ENCODE measurements at regions not wholly inside any gene's neighbourhood (a gene's known extent, or its start where the extent isn't known, plus 50 kb on each side); places are given as distances from the start of the nearest gene placed in this dataset.

- H3K36me3 ChIP-seq (ENCODE audit: insufficient read depth in 1 of 2, low read depth in 1 of 2) = no peaks in the 10 kb centered on the region
- H3K4me3 ChIP-seq = no peak overlapping the region
- no peaks in the 10 kb centered on the region for H3K27me3 ChIP-seq (ENCODE audit: insufficient read depth in 3 of 3, low read length in 2 of 3)
- H3K9me3 ChIP-seq = no peaks in the 10 kb centered on the region
- H3K27ac ChIP-seq = no peak overlapping the region
- H3K4me1 ChIP-seq = no peaks in the 10 kb centered on the region
- TF ChIP-seq CTCF (IDR thresholded peaks at IDR 0.05) = no peak
- WGBS, 3 donors = 30 to 61% (median 36%) methylated on average over 2 of the region's 2 CpGs
- intact Hi-C loops (cut with DNase I) = no loop called here
- ATAC-seq = no peak
- no peak for DNase-seq
Measured at GRCh38 chr12:74481078-74481477, 56.6 kb upstream of the ATXN7L3B start.

DNA sequence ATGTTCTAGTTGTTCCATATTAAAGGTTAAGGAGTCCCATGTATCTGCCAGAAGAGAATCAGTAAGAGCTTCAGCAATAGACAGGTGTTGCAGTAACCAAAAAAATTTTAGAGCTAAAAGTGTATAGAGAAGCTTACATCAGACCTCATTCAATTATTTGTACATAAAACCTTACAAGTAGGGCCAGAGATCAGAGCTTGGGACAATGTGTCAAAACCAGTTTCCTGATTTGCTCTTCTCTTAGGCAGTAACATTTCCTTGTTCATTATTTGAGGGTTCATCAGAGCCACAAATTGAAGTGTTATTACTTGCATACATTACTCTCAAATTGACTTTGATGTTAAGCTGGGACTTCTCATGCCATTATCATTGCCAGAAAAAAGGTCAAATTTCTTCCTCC is 55.5 kb upstream of the ATXN7L3B start:
- Histone ChIP-seq H3K9me3 (no peaks in the 10 kb centered on the region), H3K36me3 (ENCODE audit: insufficient read depth in 1 of 2, low read depth in 1 of 2) (no peaks in the 10 kb centered on the region), H3K4me1 (no peaks in the 10 kb centered on the region), H3K27me3 (ENCODE audit: insufficient read depth in 3 of 3, low read length in 2 of 3) (no peaks in the 10 kb centered on the region), H3K4me3 (no peak overlapping the region), H3K27ac (no peak overlapping the region)
- intact Hi-C loops (cut with DNase I) = no loop called here
- DNase-seq (no peak), ATAC-seq (no peak)
- no peak for TF ChIP-seq CTCF (IDR thresholded peaks at IDR 0.05)

- no peak for DNase-seq
- ATAC-seq = no peak
- Histone ChIP-seq H3K4me3 (no peak overlapping the region), H3K27me3 (ENCODE audit: insufficient read depth in 3 of 3, low read length in 2 of 3) (no peaks in the 10 kb centered on the region), H3K36me3 (ENCODE audit: insufficient read depth in 1 of 2, low read depth in 1 of 2) (no peaks in the 10 kb centered on the region), H3K9me3 (no peaks in the 10 kb centered on the region), H3K4me1 (no peaks in the 10 kb centered on the region), H3K27ac (no peak overlapping the region)
- 53 to 56% (median 56%) methylated on average over 3 of the region's 3 CpGs for WGBS, 3 donors
- intact Hi-C loops (cut with DNase I) = no loop called here
- TF ChIP-seq CTCF (IDR thresholded peaks at IDR 0.05) = no peak
Measured at GRCh38 chr12:74483057-74483456, 54.6 kb upstream of the ATXN7L3B start.

Measured in psoas muscle (tissue), 7 donors.